Neuron (in vitro differentiated cells): ENCODE measurements at regions not wholly inside any gene's neighbourhood (a gene's known extent, or its start where the extent isn't known, plus 50 kb on each side); places are given as distances from the start of the nearest gene placed in this dataset.
"Not testable (repeated sequence)": the region's sequence is repeated elsewhere in the genome, so short reads cannot be mapped to it uniquely, and the experiment has no call there.

ENCODE experiments used
- H2AFZ ChIP-seq: one replicate; pipeline ENCODE4 v1.6.1; 2013; ENCODE audit warnings: low read depth, mild to moderate bottlenecking, inconsistent platforms, low read length, moderate library complexity
- H3K27me3 ChIP-seq: one replicate; pipeline ENCODE4 v1.6.1; 2013; ENCODE audit warnings: low read length; ENCODE audit not compliant: insufficient read depth
- H3K36me3 ChIP-seq: one replicate; pipeline ENCODE4 v1.6.1; 2013; ENCODE audit warnings: low read length; ENCODE audit not compliant: insufficient read depth
- H3K4me1 ChIP-seq: one replicate; pipeline ENCODE4 v1.6.1; 2013; ENCODE audit warnings: low read length; ENCODE audit not compliant: insufficient read depth
- H3K4me3 ChIP-seq: 2 replicates; pipeline ENCODE4 v1.5.1; 2013; ENCODE audit warnings: mild to moderate bottlenecking, low read length, moderate library complexity
- H3K9me3 ChIP-seq: one replicate; pipeline ENCODE4 v1.6.1; 2013; ENCODE audit warnings: low read length

DNA sequence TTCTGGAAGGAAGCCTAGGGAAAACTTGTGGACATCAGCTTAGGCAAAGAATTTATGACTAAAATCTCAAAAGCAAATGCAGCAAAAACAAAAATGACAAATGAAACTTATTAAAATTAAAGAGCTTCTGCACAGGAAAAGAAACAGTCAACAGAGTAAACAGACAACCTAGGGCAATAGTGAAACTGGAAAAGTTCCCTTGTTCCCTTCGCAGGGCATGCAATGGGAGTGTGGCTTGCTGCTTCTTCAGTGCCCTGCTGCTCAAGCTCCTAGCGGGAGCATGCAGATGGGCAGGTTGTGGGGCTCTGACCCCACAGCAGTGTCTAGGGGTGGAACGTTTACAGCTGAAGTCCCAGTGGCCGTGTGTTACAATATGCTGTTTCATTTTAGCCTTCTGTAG, 1797.4 kb downstream of the NCAM2 start:
- H3K4me3 ChIP-seq, result no peak overlapping the region

DNA sequence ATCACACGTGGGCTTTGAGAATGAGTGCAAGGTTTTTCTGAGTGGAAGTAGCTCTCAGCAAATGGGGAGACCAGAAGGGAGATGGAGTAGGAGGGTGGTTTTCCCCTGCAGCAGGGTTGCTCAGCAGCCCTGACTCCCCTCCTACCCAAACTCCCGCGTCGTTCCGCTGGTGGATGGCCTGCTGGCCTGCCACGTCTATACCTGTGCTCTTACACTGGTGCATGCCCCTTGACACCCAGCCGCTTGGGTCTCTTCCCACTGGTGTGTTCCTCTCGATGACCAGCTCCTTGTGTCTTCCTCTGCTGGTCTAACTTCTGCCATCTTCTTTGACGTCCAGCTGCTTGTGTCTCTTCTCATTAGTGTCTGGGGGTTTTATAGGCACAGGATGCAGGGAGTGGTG, 1797.9 kb downstream of the NCAM2 start:
- H2AFZ ChIP-seq, result no peak overlapping the region
- H3K27me3 ChIP-seq, result no peaks in the 10 kb centered on the region
- no peaks in the 10 kb centered on the region for H3K9me3 ChIP-seq
- no peaks in the 10 kb centered on the region for H3K4me1 ChIP-seq
- no peaks in the 10 kb centered on the region for H3K36me3 ChIP-seq
- H3K4me3 ChIP-seq, result no peak overlapping the region

More for the DNA sequence above, 1797.4 kb downstream of the NCAM2 start:
- no peaks in the 10 kb centered on the region for H3K27me3 ChIP-seq
- H3K4me1 ChIP-seq, result no peaks in the 10 kb centered on the region
- no peaks in the 10 kb centered on the region for H3K36me3 ChIP-seq
- no peaks in the 10 kb centered on the region for H3K9me3 ChIP-seq
- no peak overlapping the region for H2AFZ ChIP-seq

GRCh38 chr21:22804151-22804550, 1805.9 kb downstream of the NCAM2 start:
- no peak overlapping the region for H2AFZ ChIP-seq
- no peaks in the 10 kb centered on the region for H3K9me3 ChIP-seq

GRCh38 chr21:22806278-22806677, 1808.1 kb downstream of the NCAM2 start:
- no peaks in the 10 kb centered on the region for H3K9me3 ChIP-seq
- H3K4me3 ChIP-seq, result no peak overlapping the region
- no peaks in the 10 kb centered on the region for H3K4me1 ChIP-seq
- H3K36me3 ChIP-seq, result no peaks in the 10 kb centered on the region
- no peak overlapping the region for H2AFZ ChIP-seq
- no peaks in the 10 kb centered on the region for H3K27me3 ChIP-seq

More at GRCh38 chr21:22804151-22804550, 1805.9 kb downstream of the NCAM2 start:
- no peak overlapping the region for H3K4me3 ChIP-seq
- H3K36me3 ChIP-seq, result no peaks in the 10 kb centered on the region
- H3K27me3 ChIP-seq, result no peaks in the 10 kb centered on the region
- no peaks in the 10 kb centered on the region for H3K4me1 ChIP-seq

DNA sequence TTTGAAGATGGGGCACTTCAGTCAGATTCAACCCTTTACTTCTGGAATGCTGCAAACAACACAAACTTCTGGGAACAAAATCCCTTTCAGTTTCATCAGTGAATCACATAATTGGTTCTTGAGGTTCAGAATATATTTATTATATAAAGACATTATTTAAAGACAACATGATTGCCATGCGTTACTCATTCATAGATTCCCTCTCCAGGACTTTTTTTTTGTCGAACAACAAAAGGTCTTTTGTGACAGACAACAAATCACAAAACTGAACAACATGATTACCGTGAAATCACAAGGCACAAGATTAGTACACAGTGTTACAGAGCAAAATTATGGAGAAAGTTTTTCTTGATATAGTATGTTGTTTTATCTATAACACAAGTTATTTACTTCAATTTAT, 1815.0 kb downstream of the NCAM2 start:
- no peak overlapping the region for H3K4me3 ChIP-seq
- H3K4me1 ChIP-seq, result no peaks in the 10 kb centered on the region
- H3K36me3 ChIP-seq, result no peaks in the 10 kb centered on the region
- H3K27me3 ChIP-seq, result no peaks in the 10 kb centered on the region
- H2AFZ ChIP-seq, result no peak overlapping the region
- no peaks in the 10 kb centered on the region for H3K9me3 ChIP-seq

DNA sequence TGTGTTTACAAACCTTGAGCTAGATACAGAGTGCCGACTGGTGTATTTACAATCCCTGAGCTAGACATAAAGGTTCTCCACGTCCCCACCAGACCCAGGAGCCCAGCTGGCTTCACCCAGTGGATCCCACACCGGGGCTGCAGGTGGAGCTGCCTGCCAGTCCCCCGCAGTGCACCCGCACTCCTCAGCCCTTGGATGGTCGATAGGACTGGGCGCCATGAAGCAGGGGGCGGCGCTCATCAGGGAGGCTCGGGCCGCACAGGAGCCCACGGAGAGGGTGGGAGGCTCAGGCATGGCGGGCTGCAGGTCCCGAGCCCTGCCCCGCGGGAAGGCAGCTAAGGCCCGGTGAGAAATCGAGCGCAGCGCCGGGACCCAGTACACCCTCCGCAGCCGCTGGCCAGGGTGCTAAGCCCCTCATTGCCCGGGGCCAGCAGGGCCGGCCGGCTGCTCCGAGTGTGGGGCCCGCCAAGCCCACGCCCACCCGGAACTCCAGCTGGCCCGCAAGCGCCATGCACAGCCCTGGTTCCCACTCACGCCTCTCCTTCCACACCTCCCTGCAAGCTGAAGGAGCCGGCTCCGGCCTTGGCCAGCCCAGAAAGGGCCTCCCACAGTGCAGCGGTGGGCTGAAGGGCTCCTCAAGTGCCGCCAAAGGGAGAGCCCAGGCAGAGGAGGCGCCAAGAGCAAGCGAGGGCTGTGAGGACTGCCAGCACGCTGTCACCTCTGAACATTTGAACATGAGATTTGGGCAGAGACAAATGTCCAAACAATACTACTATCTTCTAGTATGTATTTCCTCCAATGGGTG, 1820.7 kb downstream of the NCAM2 start:
- not testable (repeated sequence) for H3K27me3 ChIP-seq, H3K4me1 ChIP-seq, H3K9me3 ChIP-seq, H2AFZ ChIP-seq, H3K36me3 ChIP-seq, H3K4me3 ChIP-seq

GRCh38 chr21:22827422-22827821, 1829.2 kb downstream of the NCAM2 start:
- no peak overlapping the region for H3K4me3 ChIP-seq
- no peaks in the 10 kb centered on the region for H3K9me3 ChIP-seq
- H3K4me1 ChIP-seq, result no peaks in the 10 kb centered on the region
- no peaks in the 10 kb centered on the region for H3K27me3 ChIP-seq
- H3K36me3 ChIP-seq, result no peaks in the 10 kb centered on the region
- no peak overlapping the region for H2AFZ ChIP-seq

GRCh38 chr21:22842875-22843274, 1844.7 kb downstream of the NCAM2 start:
- Histone ChIP-seq H3K4me1 (no peaks in the 10 kb centered on the region), H3K27me3 (no peaks in the 10 kb centered on the region), H2AFZ (no peak overlapping the region), H3K9me3 (no peaks in the 10 kb centered on the region), H3K4me3 (no peak overlapping the region), H3K36me3 (no peaks in the 10 kb centered on the region)

- Histone ChIP-seq H3K4me1 (no peaks in the 10 kb centered on the region), H3K9me3 (no peaks in the 10 kb centered on the region), H3K27me3 (no peaks in the 10 kb centered on the region), H2AFZ (no peak overlapping the region), H3K36me3 (no peaks in the 10 kb centered on the region), H3K4me3 (no peak overlapping the region)
Observed at GRCh38 chr21:22855581-22855980, 1857.4 kb downstream of the NCAM2 start.

- Histone ChIP-seq H3K27me3 (no peaks in the 10 kb centered on the region), H2AFZ (no peak overlapping the region), H3K4me1 (no peaks in the 10 kb centered on the region), H3K36me3 (no peaks in the 10 kb centered on the region), H3K9me3 (no peaks in the 10 kb centered on the region), H3K4me3 (no peak overlapping the region)
Observed at GRCh38 chr21:22871692-22872091, 1873.5 kb downstream of the NCAM2 start.

DNA sequence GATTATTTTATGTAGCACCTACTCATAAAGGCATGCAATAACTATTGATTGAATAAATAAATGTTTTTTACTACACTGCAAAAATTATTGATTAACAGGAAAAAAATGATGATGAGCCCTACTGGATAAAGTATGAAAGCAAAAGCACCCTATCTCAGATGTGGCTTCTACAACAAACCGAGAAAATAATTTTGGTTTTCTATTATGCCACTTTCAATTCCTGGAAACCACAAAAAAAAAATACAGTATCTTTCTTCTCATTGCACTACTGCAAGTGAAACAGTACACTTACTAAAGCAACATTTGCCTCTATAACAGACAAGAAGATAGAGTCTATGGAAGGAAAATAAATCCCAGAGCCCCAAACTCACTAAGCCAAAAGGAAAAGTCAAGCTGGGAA, 1882.4 kb downstream of the NCAM2 start:
- Histone ChIP-seq H3K4me3 (no peak overlapping the region), H3K36me3 (no peaks in the 10 kb centered on the region), H3K4me1 (no peaks in the 10 kb centered on the region), H3K9me3 (no peaks in the 10 kb centered on the region), H3K27me3 (no peaks in the 10 kb centered on the region), H2AFZ (no peak overlapping the region)

DNA sequence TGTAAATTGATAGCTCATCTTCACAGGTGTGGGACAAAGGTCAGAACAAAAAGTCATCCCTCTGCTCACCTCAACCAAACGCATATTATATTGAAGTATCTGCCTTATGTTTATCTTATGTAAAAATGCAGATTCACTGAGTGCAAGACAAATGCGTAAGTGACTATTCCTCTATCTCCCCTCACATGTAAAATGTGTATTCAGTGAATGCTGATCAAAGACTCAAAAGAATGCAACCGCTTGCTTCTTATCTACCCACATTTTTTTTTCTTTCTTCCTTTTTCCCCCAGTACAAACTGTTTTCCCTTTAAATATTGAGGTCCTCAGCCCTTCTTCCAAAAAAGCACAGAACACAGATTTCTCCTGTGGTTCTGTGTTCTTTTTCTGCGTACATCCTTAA, 1882.9 kb downstream of the NCAM2 start:
- Histone ChIP-seq H3K27me3 (no peaks in the 10 kb centered on the region), H3K4me1 (no peaks in the 10 kb centered on the region), H3K36me3 (no peaks in the 10 kb centered on the region), H2AFZ (no peak overlapping the region), H3K9me3 (no peaks in the 10 kb centered on the region), H3K4me3 (no peak overlapping the region)

DNA sequence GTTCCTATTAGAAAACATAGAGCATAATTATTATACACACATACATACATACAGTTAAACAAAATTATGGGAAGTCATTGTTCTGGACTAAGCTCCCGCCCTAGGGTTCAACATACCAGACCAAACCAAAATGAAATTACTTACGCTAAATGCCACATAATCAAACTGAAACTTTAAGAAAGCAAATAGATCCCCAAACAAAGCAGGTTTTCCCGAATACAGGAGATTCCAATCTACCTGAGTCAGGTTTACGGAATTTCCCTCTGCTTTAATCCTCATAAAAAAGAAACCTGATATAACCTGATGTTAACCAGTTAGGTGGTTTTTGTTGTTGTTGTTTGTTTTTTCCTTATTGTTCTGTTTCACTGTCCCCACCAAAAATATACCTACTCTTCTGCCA, 1886.9 kb downstream of the NCAM2 start:
- Histone ChIP-seq H3K36me3 (no peaks in the 10 kb centered on the region), H3K9me3 (no peaks in the 10 kb centered on the region), H3K4me3 (no peak overlapping the region), H3K4me1 (no peaks in the 10 kb centered on the region), H2AFZ (no peak overlapping the region), H3K27me3 (no peaks in the 10 kb centered on the region)

- Histone ChIP-seq H3K4me1 (no peaks in the 10 kb centered on the region), H3K9me3 (no peaks in the 10 kb centered on the region), H3K27me3 (no peaks in the 10 kb centered on the region), H3K4me3 (no peak overlapping the region), H2AFZ (no peak overlapping the region), H3K36me3 (no peaks in the 10 kb centered on the region)
Observed at GRCh38 chr21:22885614-22886013, 1887.4 kb downstream of the NCAM2 start.
